Subcutaneous abdominal adipose tissue (tissue), 5 donors: ENCODE measurements at regions not wholly inside any gene's neighbourhood (a gene's known extent, or its start where the extent isn't known, plus 50 kb on each side); places are given as distances from the start of the nearest gene placed in this dataset.
"Not testable (repeated sequence)": the region's sequence is repeated elsewhere in the genome, so short reads cannot be mapped to it uniquely, and the experiment has no call there.

Source experiments
- H3K27ac ChIP-seq: one replicate; pipeline ENCODE4 v1.7.0; 2013; ENCODE audit warnings: low read depth, mild to moderate bottlenecking, inconsistent platforms, low read length, moderate library complexity
- H3K27me3 ChIP-seq, 5 donors: one replicate each; pipeline ENCODE4 v1.7.0; 2013; ENCODE audit warnings: low read length in 5 of 5, inconsistent platforms in 1 of 5; ENCODE audit not compliant: control insufficient read depth in 5 of 5, insufficient read depth in 4 of 5
- H3K36me3 ChIP-seq, 5 donors: one replicate each; pipeline ENCODE4 v1.7.0; 2013; ENCODE audit warnings: low read length in 5 of 5; ENCODE audit not compliant: control insufficient read depth in 5 of 5, insufficient read depth in 5 of 5
- H3K4me1 ChIP-seq, 5 donors: one replicate each; pipeline ENCODE4 v1.7.0; 2013; ENCODE audit warnings: low read length in 5 of 5, mild to moderate bottlenecking in 3 of 5, moderate library complexity in 1 of 5; ENCODE audit not compliant: control insufficient read depth in 5 of 5, insufficient read depth in 5 of 5
- H3K4me3 ChIP-seq, 5 donors: one replicate each; pipeline ENCODE4 v1.7.0; 2013; ENCODE audit warnings: low read length in 5 of 5, low read depth in 1 of 5
- H3K9ac ChIP-seq, 5 donors: one replicate each; pipeline ENCODE4 v1.7.0; 2013; ENCODE audit warnings: low read length in 5 of 5, mild to moderate bottlenecking in 4 of 5, moderate library complexity in 3 of 5
- H3K9me3 ChIP-seq, 5 donors: one replicate each; pipeline ENCODE4 v1.7.0; 2013; ENCODE audit warnings: low read length in 5 of 5; ENCODE audit not compliant: control insufficient read depth in 5 of 5
- donor health status: healthy.
- donor health status: healthy.
- donor health status: healthy.
- donor health status: healthy.
- donor health status: healthy.

DNA sequence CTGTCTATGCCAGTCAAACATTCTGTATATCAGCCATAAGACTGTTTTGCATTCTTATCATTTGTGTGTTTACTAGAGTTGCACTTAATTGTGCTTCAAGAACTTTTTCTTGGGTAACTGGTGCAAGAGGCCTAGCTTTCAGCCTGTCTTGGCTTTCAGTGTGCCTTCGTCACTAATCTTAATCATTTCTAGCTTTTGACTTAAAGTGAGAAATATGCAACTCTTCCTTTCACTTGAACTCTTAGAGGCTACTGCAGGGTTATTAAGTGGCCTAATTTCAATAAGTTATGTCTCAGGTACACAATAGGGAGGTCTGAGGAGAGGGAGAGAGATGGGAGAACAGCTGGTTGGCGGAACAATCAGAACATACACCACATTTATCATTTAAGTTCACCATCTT, 62.1 kb upstream of the FAN1 start:
- H3K4me1 ChIP-seq, H3K36me3 ChIP-seq, H3K9ac ChIP-seq, H3K9me3 ChIP-seq, H3K27me3 ChIP-seq, H3K27ac ChIP-seq, H3K4me3 ChIP-seq: not testable (repeated sequence)

DNA sequence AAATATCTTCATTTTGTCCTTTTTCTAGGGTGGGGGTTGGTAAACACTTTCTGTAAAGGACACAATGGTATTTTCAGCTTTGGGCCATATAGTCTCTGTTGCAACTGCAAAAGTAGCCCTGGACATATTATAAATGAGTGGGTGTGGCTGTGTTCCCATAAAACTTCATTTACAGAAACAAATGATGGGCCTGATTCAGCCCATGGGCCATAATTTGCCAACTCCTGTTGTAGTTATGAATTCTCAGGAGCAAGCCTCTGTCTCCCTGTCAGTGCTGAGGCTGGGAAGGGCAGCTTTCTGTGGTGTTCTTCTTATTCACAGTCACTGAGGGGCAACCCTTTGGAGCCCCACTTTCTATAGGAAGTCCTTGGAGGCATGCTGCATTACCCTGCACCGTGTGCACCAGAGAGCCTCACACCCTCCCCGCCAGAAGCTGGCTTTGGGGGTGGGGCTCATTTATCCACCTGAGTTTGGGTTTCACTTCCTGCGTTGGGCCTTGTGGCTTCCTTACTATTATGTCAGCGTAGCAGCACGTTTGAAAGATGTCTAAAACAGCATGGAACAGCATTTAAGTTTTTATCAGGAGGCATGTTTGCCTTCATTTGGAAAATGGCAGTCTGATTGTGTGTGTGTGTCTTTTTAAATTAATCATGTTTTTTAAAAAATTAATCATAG, 60.8 kb upstream of the FAN1 start:
- not testable (repeated sequence) for H3K9me3 ChIP-seq, H3K4me3 ChIP-seq, H3K9ac ChIP-seq, H3K4me1 ChIP-seq, H3K36me3 ChIP-seq, H3K27me3 ChIP-seq, H3K27ac ChIP-seq

DNA sequence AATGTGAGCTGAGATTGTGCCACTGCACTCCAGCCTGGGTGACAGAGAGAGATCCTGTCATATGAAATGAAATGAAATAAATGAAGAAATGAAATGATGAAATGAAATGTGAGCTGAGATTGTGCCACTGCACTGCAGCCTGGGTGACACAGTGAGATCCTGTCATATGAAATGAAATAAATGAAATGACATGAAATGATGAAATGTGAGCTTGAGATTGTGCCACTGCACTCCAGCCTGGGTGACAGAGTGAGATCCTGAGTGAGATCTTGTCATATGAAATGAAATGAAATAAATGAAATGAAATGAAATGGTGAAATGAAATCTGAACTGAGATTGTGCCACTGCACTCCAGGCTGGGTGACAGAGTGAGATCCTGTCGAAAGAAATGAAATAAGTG, 58.2 kb upstream of the FAN1 start:
- not testable (repeated sequence) for H3K27ac ChIP-seq, H3K4me1 ChIP-seq, H3K27me3 ChIP-seq, H3K9ac ChIP-seq, H3K36me3 ChIP-seq, H3K4me3 ChIP-seq, H3K9me3 ChIP-seq
